Right forelimb (tissue), 1 donor: ENCODE measurements at regions not wholly inside any gene's neighbourhood (a gene's known extent, or its start where the extent isn't known, plus 50 kb on each side); places are given as distances from the start of the nearest gene placed in this dataset.

Experiments
- DNase-seq: peaks from one replicate; pipeline ENCODE4 v3.0.0-alpha.2; 2018

GRCh38 chr12:66043035-66043434, 87.5 kb downstream of the LLPH start:
- no peak for DNase-seq

GRCh38 chr12:66041651-66042363, 88.7 kb downstream of the LLPH start:
- no peak for DNase-seq

GRCh38 chr12:66036317-66036716, 94.2 kb downstream of the LLPH start:
- DNase-seq, result no peak

GRCh38 chr12:66035288-66035966, 95.1 kb downstream of the LLPH start:
- DNase-seq, result no peak

- no peak for DNase-seq
These were observed 97.4 kb downstream of the LLPH start for GRCh38 chr12:66033151-66033550.

- no peak for DNase-seq
These were observed 97.8 kb downstream of the LLPH start for GRCh38 chr12:66032739-66033138.

- DNase-seq, result no peak
These were observed 100.3 kb downstream of the LLPH start for GRCh38 chr12:66030217-66030781.

- no peak for DNase-seq
These were observed 102.2 kb downstream of the LLPH start for GRCh38 chr12:66028390-66028789.

- no peak for DNase-seq
These were observed 105.1 kb downstream of the LLPH start for GRCh38 chr12:66025477-66025876.

- DNase-seq, result no peak
These were observed 105.6 kb downstream of the LLPH start for GRCh38 chr12:66024949-66025348.

GRCh38 chr12:66020481-66020880, 110.1 kb downstream of the LLPH start:
- DNase-seq, result no peak

- DNase-seq, result no peak
These were observed 112.8 kb downstream of the LLPH start for GRCh38 chr12:66017736-66018135.
